ENCODE measurements at regions not wholly inside any gene's neighbourhood (a gene's known extent, or its start where the extent isn't known, plus 50 kb on each side); places are given as distances from the start of the nearest gene placed in this dataset.

- Histone ChIP-seq H4K20me1 (ENCODE audit: insufficient read depth, low read length) (peaks cover 47% of the 10 kb centered on the region), H3K4me1 (ENCODE audit: control insufficient read depth in 1 of 2, insufficient read depth in 2 of 2, low read length in 2 of 2) (peaks cover 9% of the 10 kb centered on the region in 2 donors), H2AFZ (ENCODE audit: insufficient read depth, low read depth, low read length, poor library complexity, severe bottlenecking) (no peak overlapping the region), H3K9ac (ENCODE audit: insufficient read depth, low read length, poor library complexity, severe bottlenecking) (no peak overlapping the region), H3K4me2 (replicated peaks; ENCODE audit: extremely low read depth, low read length, poor library complexity, severe bottlenecking) (no peak overlapping the region), H3K27ac (ENCODE audit: low read depth in 1 of 2, low read length in 2 of 2) (no peak overlapping the region), H3K36me3 (replicated peaks in 1 of 2; ENCODE audit: control insufficient read depth in 1 of 2, insufficient read depth in 2 of 2, low read length in 2 of 2) (peaks cover 2 to 8% of the 10 kb centered on the region in 2 donors), H3K79me2 (ENCODE audit: insufficient read depth, low read length) (no peaks in the 10 kb centered on the region), H3K9me3 (replicated peaks in 1 of 2; ENCODE audit: control insufficient read depth in 1 of 2, insufficient read depth in 1 of 2, low read length in 2 of 2) (no peaks in the 10 kb centered on the region), H3K27me3 (ENCODE audit: control insufficient read depth in 2 of 2, insufficient read depth in 2 of 2, low read length in 2 of 2) (no peaks in the 10 kb centered on the region), H3K4me3 (replicated peaks in 1 of 3; ENCODE audit: low read depth in 2 of 3, low read length in 3 of 3) (no peak overlapping the region)
- TF ChIP-seq CTCF (IDR thresholded peaks at IDR 0.05): no peak
- DNase-seq: no peak
- H3K4me1 Mint-ChIP-seq: peaks cover 18% of the 10 kb centered on the region
- WGBS (ENCODE audit: insufficient coverage): 98% methylated on average over 4 of the region's 5 CpGs
- intact Hi-C loops (cut with micrococcal nuclease): loop anchor here (10.0 kb wide), 2 partner anchors 185 to 375 kb away; partner anchors contain the start of genes LEPR (in 1 of the 2) and LEPROT (in 1 of the 2)
- H3K9me3 Mint-ChIP-seq: no peaks in the 10 kb centered on the region
- H3K27me3 Mint-ChIP-seq (ENCODE audit: low read depth in 3 of 3): no peaks in the 10 kb centered on the region
- H3K36me3 Mint-ChIP-seq: peaks cover 14 to 16% of the 10 kb centered on the region in 2 donors
- no peak overlapping the region for H3K27ac Mint-ChIP-seq
- H3K4me3 Mint-ChIP-seq: no peak overlapping the region
These were observed 83.8 kb upstream of the JAK1 start for GRCh38 chr1:65049941-65050713.

DNA sequence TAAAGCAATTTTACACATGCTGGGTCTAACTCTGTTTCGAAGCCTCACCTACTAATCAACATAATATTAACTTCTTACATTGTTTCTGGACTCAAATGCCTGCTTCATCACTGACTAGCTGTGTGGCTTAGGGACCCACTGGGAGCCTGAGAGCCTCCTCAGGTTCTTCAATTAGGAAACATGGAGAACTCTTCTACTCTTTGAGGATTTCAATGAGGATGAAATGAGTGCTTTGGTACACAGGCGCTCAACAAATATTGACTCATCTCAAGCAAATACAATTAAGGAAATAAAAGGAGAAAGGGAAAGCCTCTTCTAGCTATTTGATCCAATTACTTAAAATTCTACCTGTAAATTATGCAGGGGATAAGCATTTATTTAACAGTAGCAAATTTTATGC, 84.4 kb upstream of the JAK1 start:
- H3K9me3 ChIP-seq (replicated peaks in 1 of 2; ENCODE audit: control insufficient read depth in 1 of 2, insufficient read depth in 1 of 2, low read length in 2 of 2): no peaks in the 10 kb centered on the region
- H3K27me3 Mint-ChIP-seq (ENCODE audit: low read depth in 3 of 3): no peaks in the 10 kb centered on the region
- no peak for DNase-seq
- no peak overlapping the region for H3K4me3 Mint-ChIP-seq
- H3K79me2 ChIP-seq (ENCODE audit: insufficient read depth, low read length): no peaks in the 10 kb centered on the region
- no peak overlapping the region for H3K27ac ChIP-seq (ENCODE audit: low read depth in 1 of 2, low read length in 2 of 2)
- TF ChIP-seq CTCF (IDR thresholded peaks at IDR 0.05): no peak
- peaks cover 46% of the 10 kb centered on the region for H4K20me1 ChIP-seq (ENCODE audit: insufficient read depth, low read length)
- no peak overlapping the region for H2AFZ ChIP-seq (ENCODE audit: insufficient read depth, low read depth, low read length, poor library complexity, severe bottlenecking)
- WGBS (ENCODE audit: insufficient coverage): no CpG with 5 or more reads among the region's 2 CpGs
- peaks cover 2 to 8% of the 10 kb centered on the region in 2 donors for H3K36me3 ChIP-seq (replicated peaks in 1 of 2; ENCODE audit: control insufficient read depth in 1 of 2, insufficient read depth in 2 of 2, low read length in 2 of 2)
- no peak overlapping the region for H3K4me2 ChIP-seq (replicated peaks; ENCODE audit: extremely low read depth, low read length, poor library complexity, severe bottlenecking)
- H3K9ac ChIP-seq (ENCODE audit: insufficient read depth, low read length, poor library complexity, severe bottlenecking): no peak overlapping the region
- intact Hi-C loops (cut with micrococcal nuclease): loop anchor here (10.0 kb wide), 2 partner anchors 186 to 374 kb away; partner anchors contain the start of genes LEPR (in 1 of the 2) and LEPROT (in 1 of the 2)
- H3K9me3 Mint-ChIP-seq: peaks cover 0 to 3% (median 0%) of the 10 kb centered on the region in 7 donors
- H3K27me3 ChIP-seq (ENCODE audit: control insufficient read depth in 2 of 2, insufficient read depth in 2 of 2, low read length in 2 of 2): no peaks in the 10 kb centered on the region
- H3K4me1 Mint-ChIP-seq: peaks cover 24% of the 10 kb centered on the region
- peaks cover 18 to 19% of the 10 kb centered on the region in 2 donors for H3K36me3 Mint-ChIP-seq
- no peak overlapping the region for H3K4me3 ChIP-seq (replicated peaks in 1 of 3; ENCODE audit: low read depth in 2 of 3, low read length in 3 of 3)
- H3K27ac Mint-ChIP-seq: no peak overlapping the region
- peaks cover 15% of the 10 kb centered on the region in 2 donors for H3K4me1 ChIP-seq (ENCODE audit: control insufficient read depth in 1 of 2, insufficient read depth in 2 of 2, low read length in 2 of 2)
